ENCODE measurements at regions not wholly inside any gene's neighbourhood (a gene's known extent, or its start where the extent isn't known, plus 50 kb on each side); places are given as distances from the start of the nearest gene placed in this dataset.

- Histone ChIP-seq H3K36me3 (no peaks in the 10 kb centered on the region), H3K9me3 (no peaks in the 10 kb centered on the region), H3K4me3 (no peak overlapping the region), H3K4me1 (no peaks in the 10 kb centered on the region), H3K27me3 (no peaks in the 10 kb centered on the region), H3K27ac (no peak overlapping the region)
- no peak for DNase-seq
- intact Hi-C loops (cut with DNase I; ENCODE audit: low total_unique reads): no loop called here
- no peak for TF ChIP-seq CTCF (IDR thresholded peaks at IDR 0.05)
These were observed 235.5 kb upstream of the ACTRT1 start for GRCh38 chrX:128287693-128288092.

- Histone ChIP-seq H3K27ac (no peak overlapping the region), H3K4me1 (no peaks in the 10 kb centered on the region), H3K4me3 (no peak overlapping the region), H3K36me3 (no peaks in the 10 kb centered on the region), H3K27me3 (no peaks in the 10 kb centered on the region), H3K9me3 (peaks cover 0 to 1% (median 0%) of the 10 kb centered on the region in 3 donors)
- no peak for DNase-seq
- TF ChIP-seq CTCF (IDR thresholded peaks at IDR 0.05): no peak
- intact Hi-C loops (cut with DNase I; ENCODE audit: low total_unique reads): no loop called here
These were observed 198.4 kb upstream of the ACTRT1 start for GRCh38 chrX:128250621-128251020.

- TF ChIP-seq CTCF (IDR thresholded peaks at IDR 0.05): no peak
- no peak overlapping the region for H3K27ac ChIP-seq
- intact Hi-C loops (cut with DNase I; ENCODE audit: low total_unique reads): no loop called here
- peaks cover 0 to 8% (median 0%) of the 10 kb centered on the region in 3 donors for H3K9me3 ChIP-seq
- H3K4me3 ChIP-seq: no peak overlapping the region
- no peaks in the 10 kb centered on the region for H3K27me3 ChIP-seq
- no peaks in the 10 kb centered on the region for H3K36me3 ChIP-seq
- DNase-seq: no peak
- no peaks in the 10 kb centered on the region for H3K4me1 ChIP-seq
These were observed 164.2 kb upstream of the ACTRT1 start for GRCh38 chrX:128216364-128216763.

- H3K27me3 ChIP-seq: no peaks in the 10 kb centered on the region
- DNase-seq: no peak
- H3K4me1 ChIP-seq: no peaks in the 10 kb centered on the region
- H3K9me3 ChIP-seq: peaks cover 0 to 5% (median 0%) of the 10 kb centered on the region in 3 donors
- H3K27ac ChIP-seq: no peak overlapping the region
- no peak overlapping the region for H3K4me3 ChIP-seq
- no peaks in the 10 kb centered on the region for H3K36me3 ChIP-seq
- intact Hi-C loops (cut with DNase I; ENCODE audit: low total_unique reads): no loop called here
- TF ChIP-seq CTCF (IDR thresholded peaks at IDR 0.05): no peak
These were observed 113.7 kb upstream of the ACTRT1 start for GRCh38 chrX:128165884-128166408.

GRCh38 chrX:128156204-128156603 lies 104.0 kb upstream of the ACTRT1 start:
- Histone ChIP-seq H3K9me3 (peaks cover 0 to 7% (median 4%) of the 10 kb centered on the region in 3 donors), H3K27ac (no peak overlapping the region), H3K36me3 (no peaks in the 10 kb centered on the region), H3K4me3 (no peak overlapping the region), H3K4me1 (no peaks in the 10 kb centered on the region), H3K27me3 (no peaks in the 10 kb centered on the region)
- no peak for TF ChIP-seq CTCF (IDR thresholded peaks at IDR 0.05)
- DNase-seq: no peak
- intact Hi-C loops (cut with DNase I; ENCODE audit: low total_unique reads): no loop called here

- Histone ChIP-seq H3K4me1 (no peaks in the 10 kb centered on the region), H3K27me3 (no peaks in the 10 kb centered on the region), H3K27ac (no peak overlapping the region), H3K4me3 (no peak overlapping the region), H3K9me3 (no peaks in the 10 kb centered on the region), H3K36me3 (no peaks in the 10 kb centered on the region)
- no peak for TF ChIP-seq CTCF (IDR thresholded peaks at IDR 0.05)
- intact Hi-C loops (cut with DNase I; ENCODE audit: low total_unique reads): no loop called here
- DNase-seq: no peak
These were observed 90.5 kb upstream of the ACTRT1 start for GRCh38 chrX:128142745-128143144.

Data from tibial artery (tissue), 4 donors.